HUES48 (cell line): ENCODE measurements at regions not wholly inside any gene's neighbourhood (a gene's known extent, or its start where the extent isn't known, plus 50 kb on each side); places are given as distances from the start of the nearest gene placed in this dataset.
"Not testable (repeated sequence)": the region's sequence is repeated elsewhere in the genome, so short reads cannot be mapped to it uniquely, and the experiment has no call there.

Source experiments
- H3K27ac ChIP-seq: one replicate; pipeline ENCODE4 v1.7.0; 2013; ENCODE audit warnings: low read depth, low read length, inconsistent platforms
- H3K27me3 ChIP-seq: 2 replicates; pipeline ENCODE4 v1.6.1; 2013; ENCODE audit warnings: mild to moderate bottlenecking, low read length; ENCODE audit not compliant: control insufficient read depth, insufficient read depth
- H3K36me3 ChIP-seq: 2 replicates; pipeline ENCODE4 v1.6.1; 2013; ENCODE audit warnings: low read length; ENCODE audit not compliant: control insufficient read depth, insufficient read depth
- H3K4me1 ChIP-seq: 2 replicates; pipeline ENCODE4 v1.6.1; 2013; ENCODE audit warnings: mild to moderate bottlenecking, low read length; ENCODE audit not compliant: control insufficient read depth, insufficient read depth
- H3K4me3 ChIP-seq: 2 replicates; pipeline ENCODE4 v1.5.1; 2013; ENCODE audit warnings: mild to moderate bottlenecking, low read depth, low read length
- H3K9ac ChIP-seq: 2 replicates; pipeline ENCODE4 v1.6.1; 2013; ENCODE audit warnings: mild to moderate bottlenecking, low read depth, low read length, moderate library complexity
- H3K9me3 ChIP-seq: 2 replicates; pipeline ENCODE4 v1.6.1; 2013; ENCODE audit warnings: low read length; ENCODE audit not compliant: control insufficient read depth, insufficient read depth

GRCh38 chr11:69869311-69869939 is 50.2 kb upstream of the FGF3 start:
- no peaks in the 10 kb centered on the region for H3K9me3 ChIP-seq
- 0 out of 2 replicates have a peak, but pooled peaks cover 7% of the 10 kb centered on the region for H3K27me3 ChIP-seq

GRCh38 chr11:69870766-69871165 is 51.5 kb upstream of the FGF3 start:
- Histone ChIP-seq H3K9me3 (no peaks in the 10 kb centered on the region), H3K4me3 (no peak overlapping the region), H3K27me3 (0 out of 2 replicates have a peak, but pooled peaks cover 7% of the 10 kb centered on the region), H3K4me1 (peaks cover 17% of the 10 kb centered on the region; the same call in 1 of the 2 replicates), H3K27ac (no peak overlapping the region), H3K36me3 (no peaks in the 10 kb centered on the region), H3K9ac (no peak overlapping the region)

More at GRCh38 chr11:69869311-69869939, 50.2 kb upstream of the FGF3 start:
- Histone ChIP-seq H3K27ac (no peak overlapping the region), H3K4me1 (peaks cover 17% of the 10 kb centered on the region; the same call in 1 of the 2 replicates), H3K4me3 (no peak overlapping the region), H3K36me3 (no peaks in the 10 kb centered on the region), H3K9ac (no peak overlapping the region)

- Histone ChIP-seq H3K9ac (no peak overlapping the region), H3K27me3 (0 out of 2 replicates have a peak, but pooled peaks cover 2% of the 10 kb centered on the region)
Measured at GRCh38 chr11:69873166-69874077, 54.2 kb upstream of the FGF3 start.

GRCh38 chr11:69874178-69874983 is 55.2 kb upstream of the FGF3 start:
- Histone ChIP-seq H3K4me3 (no peak overlapping the region), H3K4me1 (no peaks in the 10 kb centered on the region), H3K36me3 (no peaks in the 10 kb centered on the region), H3K27ac (no peak overlapping the region), H3K27me3 (no peaks in the 10 kb centered on the region), H3K9me3 (no peaks in the 10 kb centered on the region), H3K9ac (no peak overlapping the region)

More at GRCh38 chr11:69873166-69874077, 54.2 kb upstream of the FGF3 start:
- no peaks in the 10 kb centered on the region for H3K9me3 ChIP-seq
- no peak overlapping the region for H3K4me3 ChIP-seq
- H3K27ac ChIP-seq: no peak overlapping the region
- no peaks in the 10 kb centered on the region for H3K36me3 ChIP-seq
- peaks cover 6% of the 10 kb centered on the region; the same call in 1 of the 2 replicates for H3K4me1 ChIP-seq

- no peak overlapping the region for H3K27ac ChIP-seq
- H3K36me3 ChIP-seq: no peaks in the 10 kb centered on the region
- no peaks in the 10 kb centered on the region for H3K9me3 ChIP-seq
- H3K27me3 ChIP-seq: no peaks in the 10 kb centered on the region
- no peak overlapping the region for H3K9ac ChIP-seq
- no peaks in the 10 kb centered on the region for H3K4me1 ChIP-seq
- no peak overlapping the region for H3K4me3 ChIP-seq
Measured at GRCh38 chr11:69874984-69875624, 55.9 kb upstream of the FGF3 start.

GRCh38 chr11:69876013-69876412 is 56.8 kb upstream of the FGF3 start:
- no peaks in the 10 kb centered on the region for H3K27me3 ChIP-seq
- no peaks in the 10 kb centered on the region for H3K36me3 ChIP-seq

GRCh38 chr11:69877235-69877634 is 58.0 kb upstream of the FGF3 start:
- H3K4me3 ChIP-seq: no peak overlapping the region
- no peaks in the 10 kb centered on the region for H3K4me1 ChIP-seq
- no peak overlapping the region for H3K27ac ChIP-seq
- no peaks in the 10 kb centered on the region for H3K9me3 ChIP-seq
- H3K36me3 ChIP-seq: no peaks in the 10 kb centered on the region
- H3K9ac ChIP-seq: no peak overlapping the region
- no peaks in the 10 kb centered on the region for H3K27me3 ChIP-seq

More at GRCh38 chr11:69876013-69876412, 56.8 kb upstream of the FGF3 start:
- no peak overlapping the region for H3K9ac ChIP-seq
- no peak overlapping the region for H3K27ac ChIP-seq
- H3K9me3 ChIP-seq: no peaks in the 10 kb centered on the region
- no peak overlapping the region for H3K4me3 ChIP-seq
- H3K4me1 ChIP-seq: no peaks in the 10 kb centered on the region

- H3K4me3 ChIP-seq, H3K4me1 ChIP-seq, H3K27ac ChIP-seq, H3K9me3 ChIP-seq, H3K9ac ChIP-seq, H3K27me3 ChIP-seq, H3K36me3 ChIP-seq: not testable (repeated sequence)
Measured at GRCh38 chr11:69877704-69878103, 58.5 kb upstream of the FGF3 start.

GRCh38 chr11:69878144-69878883 is 59.1 kb upstream of the FGF3 start:
- H3K4me1 ChIP-seq: no peaks in the 10 kb centered on the region
- H3K4me3 ChIP-seq: no peak overlapping the region
- H3K9ac ChIP-seq: no peak overlapping the region
- no peaks in the 10 kb centered on the region for H3K36me3 ChIP-seq
- H3K27ac ChIP-seq: no peak overlapping the region
- no peaks in the 10 kb centered on the region for H3K27me3 ChIP-seq
- no peaks in the 10 kb centered on the region for H3K9me3 ChIP-seq
